ENCODE measurements at regions not wholly inside any gene's neighbourhood (a gene's known extent, or its start where the extent isn't known, plus 50 kb on each side); places are given as distances from the start of the nearest gene placed in this dataset.

- no TSS peak for BruUV-seq (replicated peaks)
- WGBS (ENCODE audit: insufficient coverage, insufficient replicate concordance, low lambda C conversion rate, missing lambda C conversion rate), result 17% methylated on average over 4 of the region's 4 CpGs
- no peak for TF ChIP-seq EGR1 (IDR thresholded peaks at IDR 0.05; ENCODE audit: borderline replicate concordance in 1 of 2, low read depth in 2 of 2, low read length in 2 of 2)
- no peak for TF ChIP-seq SRF (IDR thresholded peaks at IDR 0.05; ENCODE audit: low read depth in 2 of 2, low read length in 2 of 2)
- TF ChIP-seq ZBTB40 (IDR thresholded peaks at IDR 0.05; ENCODE audit: borderline replicate concordance), result no peak
- TF ChIP-seq MXI1 (IDR thresholded peaks at IDR 0.05; ENCODE audit: low read depth, low read length), result no peak
- no peak for TF ChIP-seq SMC3 (IDR thresholded peaks at IDR 0.05; ENCODE audit: borderline replicate concordance, low read length)
- TF ChIP-seq HDAC2 (IDR thresholded peaks at IDR 0.05), result no peak
- TF ChIP-seq NKRF (conservative IDR thresholded peaks at IDR 0.05), result no peak
- TF ChIP-seq IKZF1 (conservative IDR thresholded peaks at IDR 0.05), result no peak
- TF ChIP-seq ZNF384 (IDR thresholded peaks at IDR 0.05; ENCODE audit: borderline replicate concordance, low read depth, low read length), result no peak
- TF ChIP-seq ATF7 (IDR thresholded peaks at IDR 0.05; ENCODE audit: low read depth), result no peak
- no peak for TF ChIP-seq TAF1 (IDR thresholded peaks at IDR 0.05; ENCODE audit: borderline replicate concordance, low read depth, low read length)
- TF ChIP-seq PRDM15 (CRISPR knock-in tag; IDR thresholded peaks at IDR 0.05), result no peak
- no peak for TF ChIP-seq CHD4 (IDR thresholded peaks at IDR 0.05)
- no peak for TF ChIP-seq YBX1 (IDR thresholded peaks at IDR 0.05)
- no peak for TF ChIP-seq PAX5 (IDR thresholded peaks at IDR 0.05; ENCODE audit: borderline replicate concordance, low read depth, low read length)
Observed at GRCh38 chr11:80103142-80103859, 662.5 kb upstream of the TENM4 start.

More at GRCh38 chr11:80103142-80103859, 662.5 kb upstream of the TENM4 start:
- H3K4me2 ChIP-seq (ENCODE audit: control insufficient read depth, insufficient read depth), result no peak overlapping the region
- H3K79me2 ChIP-seq (ENCODE audit: control insufficient read depth, insufficient read depth, low read length), result no peaks in the 10 kb centered on the region
- ChIA-PET CTCF (no interaction called here), SMC1A (ENCODE audit: uncharacterized antibody, unreplicated experiment) (interaction anchor here (1.1 to 1.4 kb wide), 2 partner anchors 11 to 35 kb away, joined by 3 read pairs; no protein-coding TSS in a partner anchor), RAD21 (ENCODE audit: unreplicated experiment) (no interaction called here), POLR2A (no interaction called here)
- FAIRE-seq (no peak), DNase-seq (ENCODE audit: low read depth, low spot score) (no peak), ATAC-seq (no peak)
- H3K4me1 ChIP-seq (ENCODE audit: control insufficient read depth, insufficient read depth, low read length), result no peaks in the 10 kb centered on the region
- in situ Hi-C loops (cut with MboI), result no loop called here
- no peak overlapping the region for H2AFZ ChIP-seq (ENCODE audit: control insufficient read depth, low read depth, low read length)
- no peaks in the 10 kb centered on the region for H4K20me1 ChIP-seq (ENCODE audit: control insufficient read depth, insufficient read depth)
- H3K27ac ChIP-seq (ENCODE audit: control insufficient read depth, insufficient read depth), result no peak overlapping the region
- no peaks in the 10 kb centered on the region for H3K27me3 ChIP-seq (replicated peaks in 1 of 2; ENCODE audit: control insufficient read depth in 2 of 2, insufficient read depth in 2 of 2, low read length in 1 of 2)
- no peak overlapping the region for H3K9ac ChIP-seq (ENCODE audit: control insufficient read depth, insufficient read depth, low read length)
- no peak overlapping the region for H3K4me3 ChIP-seq
- intact Hi-C loops (cut with micrococcal nuclease; ENCODE audit: unreplicated experiment), result no loop called here
- H3K36me3 ChIP-seq (ENCODE audit: control insufficient read depth in 2 of 2, insufficient read depth in 2 of 2, low read length in 1 of 2), result no peaks in the 10 kb centered on the region
- H3K9me3 ChIP-seq (replicated peaks; ENCODE audit: control insufficient read depth, insufficient read depth, low read length), result no peaks in the 10 kb centered on the region
